Myocyte (in vitro differentiated cells): ENCODE measurements at regions not wholly inside any gene's neighbourhood (a gene's known extent, or its start where the extent isn't known, plus 50 kb on each side); places are given as distances from the start of the nearest gene placed in this dataset.
A peak's percentile ranks its signal among the peaks of the same experiment; 100 is the strongest.

Source experiments
- DNase-seq: peaks from one replicate; pipeline ENCODE4 v3.0.0-alpha.2; 2012; ENCODE audit warnings: low read depth

DNA sequence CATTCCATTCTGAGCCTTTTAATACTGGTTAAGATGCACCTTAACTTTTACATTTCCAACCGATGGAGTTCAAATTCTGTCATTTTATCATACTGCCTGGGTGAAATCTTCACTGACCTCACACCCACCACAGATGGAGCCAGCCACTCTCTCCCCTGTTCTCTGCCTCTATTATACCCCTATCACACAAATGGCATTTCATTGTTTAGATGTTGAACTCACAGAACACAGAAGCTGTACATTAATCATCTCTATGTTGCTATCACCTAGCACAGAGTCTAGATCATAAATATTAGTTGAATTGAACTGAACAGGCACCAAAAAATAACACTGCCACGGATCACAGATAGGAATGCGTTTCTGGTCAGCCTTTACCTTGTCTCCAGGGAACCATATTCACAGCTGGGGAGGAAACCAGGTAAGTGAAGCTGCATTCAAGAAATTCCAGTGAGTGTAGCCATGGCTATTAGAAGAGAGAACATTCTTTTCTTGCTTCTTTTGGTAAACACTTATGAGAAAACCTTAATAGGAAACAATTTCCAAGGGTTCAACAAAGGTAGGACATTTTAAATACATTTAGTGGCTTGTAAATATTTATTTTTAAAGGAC is 194.9 kb upstream of the RMST start:
- no peak for DNase-seq

- DNase-seq: no peak
Observed at GRCh38 chr12:97272471-97272870, 190.1 kb upstream of the RMST start.

DNA sequence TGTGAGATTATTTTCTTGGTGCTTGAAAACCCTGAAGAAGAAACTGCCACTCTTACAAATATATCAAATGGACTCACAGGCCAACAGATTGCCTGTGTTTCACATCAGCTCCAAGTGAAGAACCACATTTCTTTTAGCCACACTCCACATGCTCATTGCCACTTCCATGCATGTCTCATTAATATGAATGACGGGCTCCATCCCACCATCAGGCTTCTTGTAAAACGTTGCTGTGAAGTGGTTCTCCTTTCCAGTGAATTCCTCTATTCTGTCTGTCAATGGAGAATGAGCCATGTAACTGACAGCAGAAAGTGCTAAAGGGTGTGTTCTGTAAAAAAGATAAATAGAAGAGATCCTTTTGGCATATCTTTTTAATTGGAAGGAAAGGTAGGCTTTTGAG is 188.2 kb upstream of the RMST start:
- DNase-seq: no peak

GRCh38 chr12:97275256-97275655 is 187.3 kb upstream of the RMST start:
- no peak for DNase-seq

DNA sequence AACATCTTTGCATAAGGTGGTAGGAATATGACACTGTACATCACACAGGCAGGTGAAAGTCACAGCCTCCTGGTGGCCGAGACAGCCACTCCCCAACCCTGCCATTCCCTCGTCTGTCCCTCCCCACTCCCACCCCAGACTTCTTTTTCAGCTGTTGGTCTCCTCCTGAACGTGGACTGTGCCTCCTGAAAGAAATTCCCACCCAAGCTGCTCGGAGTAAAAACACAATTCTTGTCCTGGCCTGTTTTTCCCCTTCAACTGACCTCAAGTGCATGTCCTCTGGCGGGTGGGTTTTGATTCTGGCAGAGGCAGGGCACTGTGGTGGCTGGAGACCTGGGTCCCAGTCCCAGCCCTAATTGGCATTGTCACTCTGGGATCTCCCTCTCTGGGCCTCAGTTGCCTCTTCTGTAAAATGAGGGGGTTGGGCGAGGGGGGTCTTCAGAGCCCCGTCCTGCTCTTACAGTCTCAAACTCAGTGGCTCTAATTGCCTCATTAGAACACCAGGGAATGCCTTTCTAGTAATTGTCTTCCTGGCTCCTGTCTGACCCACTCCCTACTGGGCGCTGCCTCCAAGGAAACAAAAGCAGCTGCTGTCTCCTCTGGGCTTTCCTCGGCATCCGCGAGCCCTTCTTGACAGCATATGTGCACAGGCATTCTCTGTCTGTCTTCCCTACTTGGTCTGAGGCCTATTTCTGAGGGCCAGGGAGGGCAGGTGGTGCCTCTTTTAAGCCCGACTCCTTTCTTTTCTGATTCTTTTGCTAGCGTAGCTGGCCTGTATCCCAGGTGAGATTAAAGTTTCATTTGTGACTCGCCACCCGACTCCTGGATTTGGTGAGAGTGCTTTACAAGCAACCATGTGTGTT is 186.6 kb upstream of the RMST start:
- peak; percentile 1 for DNase-seq

DNA sequence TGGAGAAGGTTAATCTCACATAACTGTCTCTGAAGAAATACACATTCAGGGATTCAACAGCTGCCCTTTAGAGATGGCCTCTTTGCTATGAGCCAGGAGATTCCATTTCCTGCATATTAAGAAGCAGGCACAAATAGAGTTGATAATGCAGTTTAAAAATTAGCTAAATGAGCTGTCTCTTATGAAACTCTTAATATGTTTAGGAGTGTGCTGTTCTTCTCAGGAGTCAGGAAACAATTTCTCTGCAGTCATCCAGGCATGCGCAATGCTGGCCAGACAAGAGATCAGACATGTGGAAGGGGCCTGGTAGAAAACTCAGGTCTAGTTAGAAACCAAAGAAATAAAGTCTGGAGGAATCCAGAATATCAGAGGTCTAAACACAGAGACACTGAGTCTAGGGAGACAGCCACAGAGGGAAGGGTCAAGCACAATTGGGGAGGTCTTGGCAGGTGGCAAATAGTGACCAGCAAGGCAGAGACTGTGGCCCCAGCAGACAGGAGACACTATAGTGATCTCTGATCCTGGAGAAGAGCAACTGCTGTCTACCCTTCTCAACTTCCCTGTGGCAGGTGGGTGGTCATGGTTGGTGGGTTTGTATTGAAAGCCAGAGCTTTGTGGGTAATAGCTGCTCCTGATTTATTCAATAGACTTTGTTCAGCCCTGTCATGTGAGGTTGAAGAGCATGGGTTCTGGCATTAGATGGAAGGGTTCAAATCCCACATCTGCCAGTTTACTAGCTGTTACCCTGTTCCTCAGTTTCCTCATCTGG is 185.8 kb upstream of the RMST start:
- no peak for DNase-seq

GRCh38 chr12:97283297-97283696 is 179.3 kb upstream of the RMST start:
- no peak for DNase-seq

- DNase-seq: no peak
Observed at GRCh38 chr12:97288531-97288930, 174.1 kb upstream of the RMST start.

GRCh38 chr12:97292588-97292987 is 170.0 kb upstream of the RMST start:
- no peak for DNase-seq

- DNase-seq: no peak
Observed at GRCh38 chr12:97293541-97293940, 169.1 kb upstream of the RMST start.

- DNase-seq: no peak
Observed at GRCh38 chr12:97299847-97300246, 162.8 kb upstream of the RMST start.

DNA sequence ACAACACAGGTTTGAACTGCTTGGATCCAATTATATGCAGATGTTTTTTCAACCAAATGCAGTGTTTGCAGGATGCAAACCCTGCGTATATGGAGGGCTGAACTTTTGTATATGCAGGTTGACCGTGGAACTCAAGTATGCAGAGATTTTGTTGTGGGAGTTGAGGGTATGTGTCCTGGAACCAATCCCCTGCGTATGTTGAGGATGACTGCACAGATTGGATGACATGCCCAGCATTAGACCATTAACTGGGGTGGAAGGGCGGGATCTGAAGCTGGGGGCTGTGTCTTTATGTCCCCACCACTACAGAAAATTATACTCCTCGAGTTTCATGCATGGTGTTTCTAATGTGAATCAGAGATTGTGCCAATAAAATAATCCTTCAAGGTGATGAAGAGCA is 162.2 kb upstream of the RMST start:
- no peak for DNase-seq

GRCh38 chr12:97300891-97301290 is 161.7 kb upstream of the RMST start:
- DNase-seq: no peak

DNA sequence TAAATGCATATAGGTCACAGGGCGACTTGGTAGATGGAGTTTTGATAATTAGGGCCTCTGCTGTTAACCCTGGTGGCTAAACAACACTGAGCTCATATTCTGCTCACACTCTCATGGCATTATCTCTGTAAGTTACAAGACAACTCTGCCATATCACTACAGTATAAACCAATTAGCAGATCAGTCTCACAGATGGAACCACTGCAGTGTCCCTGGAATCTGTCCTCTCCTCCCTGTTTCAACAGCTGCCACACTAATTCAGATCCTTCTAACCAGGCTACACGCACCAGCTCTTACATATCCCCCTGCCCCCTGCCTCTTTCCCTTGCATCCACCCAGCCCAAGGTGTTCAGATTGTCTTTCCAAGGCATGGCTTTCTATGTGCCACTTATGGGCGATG is 161.0 kb upstream of the RMST start:
- DNase-seq: no peak

GRCh38 chr12:97305651-97306050 is 157.0 kb upstream of the RMST start:
- no peak for DNase-seq

- no peak for DNase-seq
Observed at GRCh38 chr12:97306147-97306546, 156.5 kb upstream of the RMST start.

GRCh38 chr12:97308576-97309198 is 153.9 kb upstream of the RMST start:
- DNase-seq: peak; percentile 64

GRCh38 chr12:97309921-97310320 is 152.7 kb upstream of the RMST start:
- no peak for DNase-seq

- no peak for DNase-seq
Observed at GRCh38 chr12:97312570-97313135, 150.0 kb upstream of the RMST start.

DNA sequence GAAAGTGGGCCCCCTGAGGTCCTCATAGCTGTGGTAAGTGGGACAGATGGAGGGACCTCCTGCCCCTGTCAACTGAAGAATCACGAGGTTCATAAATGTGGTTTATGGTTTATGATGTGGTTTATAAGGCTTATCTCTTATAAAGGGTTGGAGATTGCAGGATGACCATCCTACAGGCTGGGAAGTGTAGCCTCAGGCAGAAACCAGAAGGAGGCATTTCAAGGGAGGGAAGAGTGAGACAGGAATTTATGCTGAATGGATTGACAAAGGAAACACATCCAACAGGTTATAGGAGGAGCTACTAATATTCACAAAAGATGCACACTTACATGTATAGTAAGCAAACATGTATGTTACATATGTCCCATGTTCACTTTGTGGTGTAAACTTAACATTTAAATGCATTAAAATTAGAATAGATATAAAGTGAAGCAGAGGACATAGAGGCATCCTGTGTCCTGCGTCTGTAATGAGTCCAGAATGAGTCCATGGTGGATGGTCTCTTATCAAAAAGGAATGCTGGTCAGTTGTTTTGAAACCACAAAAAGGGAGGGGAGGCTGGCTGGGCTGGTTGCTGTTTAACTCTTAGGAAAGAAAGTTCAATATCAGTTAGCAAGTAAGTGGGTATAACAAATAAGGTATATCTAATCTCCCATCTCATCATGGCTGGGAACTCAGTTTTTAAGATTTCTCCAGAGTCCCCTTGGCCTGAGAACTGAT is 149.0 kb upstream of the RMST start:
- peak; percentile 18 for DNase-seq

- no peak for DNase-seq
Observed at GRCh38 chr12:97316321-97316720, 146.3 kb upstream of the RMST start.
